ENCODE measurements at regions not wholly inside any gene's neighbourhood (a gene's known extent, or its start where the extent isn't known, plus 50 kb on each side); places are given as distances from the start of the nearest gene placed in this dataset.

GRCh38 chr6:111984516-111985201, 69.2 kb upstream of the CCN6 start:
- 0 out of 2 replicates have a peak, but pooled peaks cover 6% of the 10 kb centered on the region for H3K9me3 ChIP-seq
- no peaks in the 10 kb centered on the region for H3K36me3 ChIP-seq
- H3K27me3 ChIP-seq, result no peaks in the 10 kb centered on the region
- no peak for TF ChIP-seq Cebpa-rat (IDR thresholded peaks at IDR 0.05)
- H4K20me1 ChIP-seq, result no peaks in the 10 kb centered on the region
- H3K9ac ChIP-seq, result no peak overlapping the region
- H3K4me3 ChIP-seq, result no peak overlapping the region
- H3K27ac ChIP-seq, result no peak overlapping the region
- H3K4me2 ChIP-seq, result no peak overlapping the region
- no peaks in the 10 kb centered on the region for H3K4me1 ChIP-seq

GRCh38 chr6:111985202-111985731, 68.6 kb upstream of the CCN6 start:
- Histone ChIP-seq H3K27ac (no peak overlapping the region), H3K27me3 (no peaks in the 10 kb centered on the region), H3K9ac (no peak overlapping the region), H3K4me3 (no peak overlapping the region), H3K4me2 (no peak overlapping the region), H4K20me1 (no peaks in the 10 kb centered on the region), H3K4me1 (no peaks in the 10 kb centered on the region), H3K36me3 (no peaks in the 10 kb centered on the region), H3K9me3 (0 out of 2 replicates have a peak, but pooled peaks cover 6% of the 10 kb centered on the region)
- no peak for TF ChIP-seq Cebpa-rat (IDR thresholded peaks at IDR 0.05)

- no peaks in the 10 kb centered on the region for H3K36me3 ChIP-seq
- H3K27me3 ChIP-seq, result no peaks in the 10 kb centered on the region
- no peak overlapping the region for H3K27ac ChIP-seq
- 0 out of 2 replicates have a peak, but pooled peaks cover 1% of the 10 kb centered on the region for H3K4me1 ChIP-seq
- H3K9ac ChIP-seq, result no peak overlapping the region
- H3K4me3 ChIP-seq, result no peak overlapping the region
- 0 out of 2 replicates have a peak, but pooled peaks cover 6% of the 10 kb centered on the region for H3K9me3 ChIP-seq
- H4K20me1 ChIP-seq, result no peaks in the 10 kb centered on the region
- no peak overlapping the region for H3K4me2 ChIP-seq
- no peak for TF ChIP-seq Cebpa-rat (IDR thresholded peaks at IDR 0.05)
Measured at GRCh38 chr6:111986651-111987050, 67.3 kb upstream of the CCN6 start.

- H3K4me2 ChIP-seq, result no peak overlapping the region
- TF ChIP-seq Cebpa-rat (IDR thresholded peaks at IDR 0.05), result no peak
- no peaks in the 10 kb centered on the region for H4K20me1 ChIP-seq
- H3K9ac ChIP-seq, result no peak overlapping the region
- H3K9me3 ChIP-seq, result 0 out of 2 replicates have a peak, but pooled peaks cover 6% of the 10 kb centered on the region
- peaks cover 8% of the 10 kb centered on the region for H3K4me1 ChIP-seq
- H3K27me3 ChIP-seq, result no peaks in the 10 kb centered on the region
- no peak overlapping the region for H3K27ac ChIP-seq
- no peak overlapping the region for H3K4me3 ChIP-seq
- no peaks in the 10 kb centered on the region for H3K36me3 ChIP-seq
Measured at GRCh38 chr6:111987295-111987694, 66.6 kb upstream of the CCN6 start.

- H3K9ac ChIP-seq, result no peak overlapping the region
- H4K20me1 ChIP-seq, result no peaks in the 10 kb centered on the region
- no peaks in the 10 kb centered on the region for H3K36me3 ChIP-seq
- H3K9me3 ChIP-seq, result 0 out of 2 replicates have a peak, but pooled peaks cover 6% of the 10 kb centered on the region
- no peak for TF ChIP-seq Cebpa-rat (IDR thresholded peaks at IDR 0.05)
- no peaks in the 10 kb centered on the region for H3K27me3 ChIP-seq
- H3K4me2 ChIP-seq, result no peak overlapping the region
- H3K4me3 ChIP-seq, result no peak overlapping the region
- no peak overlapping the region for H3K27ac ChIP-seq
- H3K4me1 ChIP-seq, result peaks cover 24% of the 10 kb centered on the region
Measured at GRCh38 chr6:111988926-111989325, 65.0 kb upstream of the CCN6 start.

- H3K36me3 ChIP-seq, result no peaks in the 10 kb centered on the region
- H3K4me3 ChIP-seq, result no peak overlapping the region
- no peak overlapping the region for H3K27ac ChIP-seq
- H3K4me1 ChIP-seq, result peaks cover 26% of the 10 kb centered on the region
- no peak overlapping the region for H3K4me2 ChIP-seq
- no peak for TF ChIP-seq Cebpa-rat (IDR thresholded peaks at IDR 0.05)
- no peak overlapping the region for H3K9ac ChIP-seq
- H4K20me1 ChIP-seq, result no peaks in the 10 kb centered on the region
- 0 out of 2 replicates have a peak, but pooled peaks cover 6% of the 10 kb centered on the region for H3K9me3 ChIP-seq
- no peaks in the 10 kb centered on the region for H3K27me3 ChIP-seq
Measured at GRCh38 chr6:111989743-111990142, 64.2 kb upstream of the CCN6 start.

GRCh38 chr6:111990214-111990613, 63.7 kb upstream of the CCN6 start:
- Histone ChIP-seq H3K36me3 (no peaks in the 10 kb centered on the region), H3K9me3 (0 out of 2 replicates have a peak, but pooled peaks cover 6% of the 10 kb centered on the region), H3K27me3 (no peaks in the 10 kb centered on the region), H3K4me2 (no peak overlapping the region), H3K4me1 (peaks cover 26% of the 10 kb centered on the region), H3K9ac (no peak overlapping the region), H3K27ac (no peak overlapping the region), H4K20me1 (no peaks in the 10 kb centered on the region), H3K4me3 (no peak overlapping the region)
- no peak for TF ChIP-seq Cebpa-rat (IDR thresholded peaks at IDR 0.05)

GRCh38 chr6:111992851-111993250, 61.1 kb upstream of the CCN6 start:
- Histone ChIP-seq H3K4me3 (no peak overlapping the region), H4K20me1 (no peaks in the 10 kb centered on the region), H3K4me2 (peak overlapping the region; percentile 49), H3K27ac (peak overlapping the region; percentile 52; the same call in 1 of the 2 replicates), H3K9me3 (0 out of 2 replicates have a peak, but pooled peaks cover 2% of the 10 kb centered on the region), H3K36me3 (no peaks in the 10 kb centered on the region), H3K4me1 (peaks cover 39% of the 10 kb centered on the region), H3K9ac (no peak overlapping the region), H3K27me3 (no peaks in the 10 kb centered on the region)
- TF ChIP-seq Cebpa-rat (IDR thresholded peaks at IDR 0.05), result no peak

GRCh38 chr6:111993342-111993741, 60.6 kb upstream of the CCN6 start:
- Histone ChIP-seq H4K20me1 (no peaks in the 10 kb centered on the region), H3K4me1 (peaks cover 39% of the 10 kb centered on the region), H3K4me2 (peak overlapping the region; percentile 49), H3K27me3 (no peaks in the 10 kb centered on the region), H3K36me3 (no peaks in the 10 kb centered on the region), H3K4me3 (no peak overlapping the region), H3K27ac (peak overlapping the region; percentile 52; the same call in 1 of the 2 replicates), H3K9me3 (no peaks in the 10 kb centered on the region), H3K9ac (peak overlapping the region; percentile 26; the same call in 1 of the 2 replicates)
- TF ChIP-seq Cebpa-rat (IDR thresholded peaks at IDR 0.05), result no peak

- Histone ChIP-seq H3K4me3 (no peak overlapping the region), H3K4me2 (no peak overlapping the region), H3K9me3 (no peaks in the 10 kb centered on the region), H3K9ac (no peak overlapping the region), H4K20me1 (no peaks in the 10 kb centered on the region), H3K27me3 (no peaks in the 10 kb centered on the region), H3K4me1 (peaks cover 39% of the 10 kb centered on the region), H3K27ac (no peak overlapping the region), H3K36me3 (no peaks in the 10 kb centered on the region)
- TF ChIP-seq Cebpa-rat (IDR thresholded peaks at IDR 0.05), result no peak
Measured at GRCh38 chr6:111994791-111995190, 59.1 kb upstream of the CCN6 start.
